SK-N-MC (cell line): ENCODE measurements at regions not wholly inside any gene's neighbourhood (a gene's known extent, or its start where the extent isn't known, plus 50 kb on each side); places are given as distances from the start of the nearest gene placed in this dataset.

Source experiments
- EZH2 ChIP-seq: fragments of 200-600 bp; sonication (generic); IDR thresholded peaks from one replicate; pipeline ENCODE4 v1.6.1; 2017; ENCODE audit warnings: antibody characterized with exemption
- FOXP2 ChIP-seq: optimal IDR thresholded peaks from 2 replicates; pipeline ENCODE3; 2011; ENCODE audit warnings: mild to moderate bottlenecking, moderate library complexity; ENCODE audit not compliant: insufficient read depth; ENCODE audit errors: extremely low read length, control extremely low read depth
- POLR2AphosphoS5 ChIP-seq: IDR thresholded peaks from 2 replicates; pipeline ENCODE4 v1.6.1; 2012; ENCODE audit warnings: mild to moderate bottlenecking, low read depth, low read length, borderline replicate concordance

GRCh38 chr2:118591223-118591622 lies 256.2 kb downstream of the EN1 start:
- TF ChIP-seq POLR2AphosphoS5 = no peak
- no peak for TF ChIP-seq EZH2
- TF ChIP-seq FOXP2 = no peak
